Stimulated activated CD4-positive, alpha-beta T cell treated with anti-CD3 and anti-CD28 coated beads, Interleukin-4, amount 100 ng/mL, for 4 hours (primary cell): ENCODE measurements at regions not wholly inside any gene's neighbourhood (a gene's known extent, or its start where the extent isn't known, plus 50 kb on each side); places are given as distances from the start of the nearest gene placed in this dataset.
"Not testable (repeated sequence)": the region's sequence is repeated elsewhere in the genome, so short reads cannot be mapped to it uniquely, and the experiment has no call there.

Experiments used
- DNase-seq, 2 experiments: peaks; one replicate each; pipeline ENCODE4 v3.0.0-alpha.2; 2020

GRCh38 chr4:124079174-124079780 is 633.3 kb downstream of the ANKRD50 start:
- DNase-seq = no peak

- DNase-seq = no peak
Measured at GRCh38 chr4:124083711-124084110, 628.8 kb downstream of the ANKRD50 start.

- DNase-seq = no peak
Measured at GRCh38 chr4:124085561-124086180, 626.9 kb downstream of the ANKRD50 start.

- DNase-seq = no peak
Measured at GRCh38 chr4:124090021-124090420, 622.5 kb downstream of the ANKRD50 start.

- DNase-seq = no peak
Measured at GRCh38 chr4:124092101-124092500, 620.4 kb downstream of the ANKRD50 start.

GRCh38 chr4:124092541-124092984 is 620.0 kb downstream of the ANKRD50 start:
- DNase-seq = no peak

GRCh38 chr4:124095621-124096020 is 616.9 kb downstream of the ANKRD50 start:
- DNase-seq = no peak

GRCh38 chr4:124096290-124096689 is 616.2 kb downstream of the ANKRD50 start:
- DNase-seq = no peak

- no peak for DNase-seq
Measured at GRCh38 chr4:124097447-124097846, 615.1 kb downstream of the ANKRD50 start.

- DNase-seq = no peak
Measured at GRCh38 chr4:124104101-124104500, 608.4 kb downstream of the ANKRD50 start.

- no peak for DNase-seq
Measured at GRCh38 chr4:124104628-124105027, 607.9 kb downstream of the ANKRD50 start.

GRCh38 chr4:124105212-124105611 is 607.3 kb downstream of the ANKRD50 start:
- no peak for DNase-seq

GRCh38 chr4:124111411-124111810 is 601.1 kb downstream of the ANKRD50 start:
- DNase-seq = no peak

GRCh38 chr4:124111922-124112321 is 600.6 kb downstream of the ANKRD50 start:
- no peak for DNase-seq

- no peak for DNase-seq
Measured at GRCh38 chr4:124118061-124118460, 594.5 kb downstream of the ANKRD50 start.

- DNase-seq = no peak
Measured at GRCh38 chr4:124121461-124121971, 591.0 kb downstream of the ANKRD50 start.

GRCh38 chr4:124123181-124123580 is 589.4 kb downstream of the ANKRD50 start:
- no peak for DNase-seq

- DNase-seq = no peak
Measured at GRCh38 chr4:124123721-124124120, 588.8 kb downstream of the ANKRD50 start.

GRCh38 chr4:124131324-124131723 is 581.2 kb downstream of the ANKRD50 start:
- not testable (repeated sequence) for DNase-seq

- no peak for DNase-seq
Measured at GRCh38 chr4:124132161-124132560, 580.4 kb downstream of the ANKRD50 start.

- DNase-seq = no peak
Measured at GRCh38 chr4:124133753-124134152, 578.8 kb downstream of the ANKRD50 start.

- no peak for DNase-seq
Measured at GRCh38 chr4:124135409-124135813, 577.1 kb downstream of the ANKRD50 start.

- no peak for DNase-seq
Measured at GRCh38 chr4:124139044-124139443, 573.5 kb downstream of the ANKRD50 start.

- DNase-seq = no peak
Measured at GRCh38 chr4:124143632-124144031, 568.9 kb downstream of the ANKRD50 start.

- no peak for DNase-seq
Measured at GRCh38 chr4:124144238-124144654, 568.3 kb downstream of the ANKRD50 start.
